ENCODE measurements at regions not wholly inside any gene's neighbourhood (a gene's known extent, or its start where the extent isn't known, plus 50 kb on each side); places are given as distances from the start of the nearest gene placed in this dataset.

DNA sequence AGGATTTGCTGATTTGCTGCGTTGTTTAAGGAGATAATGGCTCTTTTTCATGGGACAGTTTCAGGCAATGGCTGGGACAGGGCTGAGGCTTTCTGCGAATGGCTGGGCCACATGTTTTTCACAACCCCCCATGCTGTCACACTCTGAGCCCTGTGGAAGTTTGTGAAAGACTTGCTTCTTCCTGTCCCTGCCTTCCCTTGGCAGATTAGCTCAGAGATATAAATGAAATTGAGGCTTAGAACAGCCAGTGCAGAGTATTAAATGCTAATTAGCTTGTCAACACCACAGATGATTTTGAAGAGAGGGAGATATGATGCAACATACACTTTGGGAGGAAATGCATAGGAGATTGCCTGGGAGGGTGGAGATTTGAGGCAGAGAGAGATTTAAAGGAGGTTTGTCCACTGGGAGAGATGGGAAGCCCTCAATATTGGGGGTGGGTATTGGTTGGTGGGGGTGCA is 232.0 kb downstream of the SH2D4B start:
- TF ChIP-seq RARB (CRISPR knock-in tag; IDR thresholded peaks at IDR 0.05) (no peak), PATZ1 (CRISPR knock-in tag; IDR thresholded peaks at IDR 0.05; ENCODE audit: borderline replicate concordance) (no peak), ZNF70 (CRISPR knock-in tag; IDR thresholded peaks at IDR 0.05) (no peak), ARNTL (CRISPR knock-in tag; IDR thresholded peaks at IDR 0.05; ENCODE audit: borderline replicate concordance, low read depth) (no peak), ZC3H10 (CRISPR knock-in tag; IDR thresholded peaks at IDR 0.05) (no peak), GLIS3 (CRISPR knock-in tag; IDR thresholded peaks at IDR 0.05) (no peak), ZFP3 (CRISPR knock-in tag; IDR thresholded peaks at IDR 0.05) (no peak), CREB5 (CRISPR knock-in tag; IDR thresholded peaks at IDR 0.05; ENCODE audit: low read depth) (no peak), ZFP30 (CRISPR knock-in tag; IDR thresholded peaks at IDR 0.05) (no peak), CSDC2 (CRISPR knock-in tag; IDR thresholded peaks at IDR 0.05) (no peak), SNAI2 (CRISPR knock-in tag; IDR thresholded peaks at IDR 0.05) (no peak), OSR1 (CRISPR knock-in tag; IDR thresholded peaks at IDR 0.05) (no peak)
- TF ChIP-seq, protein P1, sequence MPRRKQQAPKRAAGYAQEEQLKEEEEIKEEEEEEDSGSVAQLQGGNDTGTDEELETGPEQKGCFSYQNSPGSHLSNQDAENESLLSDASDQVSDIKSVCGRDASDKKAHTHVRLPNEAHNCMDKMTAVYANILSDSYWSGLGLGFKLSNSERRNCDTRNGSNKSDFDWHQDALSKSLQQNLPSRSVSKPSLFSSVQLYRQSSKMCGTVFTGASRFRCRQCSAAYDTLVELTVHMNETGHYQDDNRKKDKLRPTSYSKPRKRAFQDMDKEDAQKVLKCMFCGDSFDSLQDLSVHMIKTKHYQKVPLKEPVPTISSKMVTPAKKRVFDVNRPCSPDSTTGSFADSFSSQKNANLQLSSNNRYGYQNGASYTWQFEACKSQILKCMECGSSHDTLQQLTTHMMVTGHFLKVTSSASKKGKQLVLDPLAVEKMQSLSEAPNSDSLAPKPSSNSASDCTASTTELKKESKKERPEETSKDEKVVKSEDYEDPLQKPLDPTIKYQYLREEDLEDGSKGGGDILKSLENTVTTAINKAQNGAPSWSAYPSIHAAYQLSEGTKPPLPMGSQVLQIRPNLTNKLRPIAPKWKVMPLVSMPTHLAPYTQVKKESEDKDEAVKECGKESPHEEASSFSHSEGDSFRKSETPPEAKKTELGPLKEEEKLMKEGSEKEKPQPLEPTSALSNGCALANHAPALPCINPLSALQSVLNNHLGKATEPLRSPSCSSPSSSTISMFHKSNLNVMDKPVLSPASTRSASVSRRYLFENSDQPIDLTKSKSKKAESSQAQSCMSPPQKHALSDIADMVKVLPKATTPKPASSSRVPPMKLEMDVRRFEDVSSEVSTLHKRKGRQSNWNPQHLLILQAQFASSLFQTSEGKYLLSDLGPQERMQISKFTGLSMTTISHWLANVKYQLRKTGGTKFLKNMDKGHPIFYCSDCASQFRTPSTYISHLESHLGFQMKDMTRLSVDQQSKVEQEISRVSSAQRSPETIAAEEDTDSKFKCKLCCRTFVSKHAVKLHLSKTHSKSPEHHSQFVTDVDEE (CRISPR knock-in tag; IDR thresholded peaks at IDR 0.05), result no peak
